ENCODE measurements at regions not wholly inside any gene's neighbourhood (a gene's known extent, or its start where the extent isn't known, plus 50 kb on each side); places are given as distances from the start of the nearest gene placed in this dataset.
"Not testable (repeated sequence)": the region's sequence is repeated elsewhere in the genome, so short reads cannot be mapped to it uniquely, and the experiment has no call there.

GRCh38 chr14:40345334-40345733, 913.1 kb upstream of the FBXO33 start:
- no peak for DNase-seq

DNA sequence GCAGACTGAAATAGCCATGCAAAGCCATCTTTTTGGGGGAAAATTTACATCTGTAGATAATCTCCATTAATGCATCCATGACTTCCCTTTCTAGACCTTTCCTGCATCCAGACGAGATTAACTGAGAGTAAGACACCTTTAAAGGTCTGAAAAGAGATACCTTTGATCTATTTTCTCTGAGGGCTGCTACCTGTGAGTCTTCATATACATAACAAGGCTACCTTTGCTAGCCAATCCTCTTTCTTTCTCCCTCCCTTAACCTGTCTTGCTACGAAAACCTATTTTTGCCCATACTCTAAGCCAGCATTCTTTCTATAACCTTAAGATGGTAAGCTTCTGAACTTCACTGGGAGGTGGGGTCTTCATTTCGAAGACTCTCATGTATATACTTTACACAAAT, 908.5 kb upstream of the FBXO33 start:
- no peak for DNase-seq

DNA sequence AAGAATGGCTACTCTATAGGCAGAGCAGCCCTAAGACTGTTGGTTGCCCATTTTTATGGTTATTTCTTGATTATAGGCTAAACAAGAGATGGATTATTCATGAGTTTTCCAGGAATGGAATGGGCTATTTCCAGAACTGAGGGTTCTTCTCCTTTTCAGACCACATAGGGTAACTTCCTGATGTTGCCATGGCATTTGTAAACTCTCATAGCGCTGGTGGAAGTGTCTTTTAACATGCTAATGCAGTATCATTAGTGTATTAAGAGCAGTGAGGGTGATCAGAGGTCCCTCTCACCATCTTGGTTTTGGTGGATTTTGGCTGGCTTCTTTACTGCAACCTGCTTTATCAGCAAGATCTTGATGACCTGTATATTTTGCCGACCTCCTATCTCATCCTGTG, 904.6 kb upstream of the FBXO33 start:
- DNase-seq = no peak

DNA sequence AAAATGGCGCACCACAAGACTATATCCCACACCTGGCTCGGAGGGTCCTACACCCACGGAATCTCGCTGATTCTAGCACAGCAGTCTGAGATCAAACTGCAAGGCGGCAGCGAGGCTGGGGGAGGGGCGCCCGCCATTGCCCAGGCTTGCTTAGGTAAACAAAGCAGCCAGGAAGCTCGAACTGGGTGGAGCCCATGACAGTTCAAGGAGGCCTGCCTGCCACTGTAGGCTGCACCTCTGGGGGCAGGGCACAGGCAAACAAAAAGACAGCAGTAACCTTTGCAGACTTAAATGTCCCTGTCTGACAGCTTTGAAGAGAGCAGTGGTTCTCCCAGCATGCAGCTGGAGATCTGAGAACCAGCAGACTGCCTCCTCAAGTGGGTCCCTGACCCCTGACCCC, 894.3 kb upstream of the FBXO33 start:
- DNase-seq = not testable (repeated sequence)

GRCh38 chr14:40318211-40318719, 886.0 kb upstream of the FBXO33 start:
- no peak for DNase-seq

- no peak for DNase-seq
Measured at GRCh38 chr14:40317690-40318089, 885.5 kb upstream of the FBXO33 start.

DNA sequence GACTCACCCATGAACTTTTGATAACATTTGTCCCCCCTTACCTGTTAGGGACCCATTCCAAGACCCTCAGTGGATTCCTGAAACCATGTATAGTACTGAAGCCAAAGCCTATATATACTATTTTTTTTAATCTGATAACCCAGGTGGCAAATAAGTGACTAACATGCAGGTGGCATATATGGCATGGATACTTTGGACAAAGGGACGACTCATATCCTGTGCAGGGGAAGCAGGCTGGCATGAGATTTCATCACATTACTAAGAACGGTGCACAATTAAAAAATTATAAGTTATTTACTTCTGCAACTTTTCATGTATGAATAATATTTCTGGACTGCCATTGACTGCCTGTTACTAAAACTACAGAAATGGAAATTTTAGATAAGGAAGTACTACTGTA, 880.1 kb upstream of the FBXO33 start:
- no peak for DNase-seq

- DNase-seq = no peak
Measured at GRCh38 chr14:40309124-40309523, 876.9 kb upstream of the FBXO33 start.

DNA sequence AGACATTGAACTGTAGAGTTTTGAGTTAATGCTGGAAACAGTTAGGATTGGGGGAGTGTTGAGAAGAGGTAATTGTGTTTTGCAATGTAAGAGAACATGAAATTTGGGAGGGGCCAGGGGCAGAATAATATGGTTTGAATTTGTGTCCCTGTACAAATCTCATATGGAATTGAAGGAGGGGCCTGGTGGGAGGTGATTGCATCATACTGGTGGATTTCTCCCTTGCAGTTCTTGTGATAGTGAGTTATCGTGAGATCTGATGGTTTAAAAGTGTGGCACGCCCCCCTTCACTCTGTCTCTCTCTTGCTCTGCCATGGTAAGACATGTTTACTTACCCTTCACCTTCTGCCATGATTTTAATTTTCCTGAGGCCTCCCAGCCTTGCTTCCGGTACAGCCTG, 876.0 kb upstream of the FBXO33 start:
- no peak for DNase-seq

DNA sequence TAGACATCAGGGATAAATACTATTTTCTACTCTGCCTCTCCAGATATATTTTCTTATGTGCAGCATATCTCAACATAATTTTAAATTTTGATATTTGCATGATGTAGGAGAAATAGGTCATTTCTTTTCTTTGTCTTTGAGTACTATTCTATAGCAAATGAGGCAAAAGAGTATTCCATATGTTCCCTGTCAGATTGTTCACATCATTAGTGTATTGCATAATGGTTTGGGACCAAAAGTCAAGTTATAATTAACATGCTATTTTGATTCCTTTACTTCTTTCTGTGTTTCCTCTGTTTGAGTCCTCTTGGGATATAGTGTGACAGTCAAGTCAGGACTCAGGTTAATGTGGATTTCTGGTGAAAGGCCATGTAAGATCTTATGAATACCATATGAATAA, 864.6 kb upstream of the FBXO33 start:
- DNase-seq = no peak

DNA sequence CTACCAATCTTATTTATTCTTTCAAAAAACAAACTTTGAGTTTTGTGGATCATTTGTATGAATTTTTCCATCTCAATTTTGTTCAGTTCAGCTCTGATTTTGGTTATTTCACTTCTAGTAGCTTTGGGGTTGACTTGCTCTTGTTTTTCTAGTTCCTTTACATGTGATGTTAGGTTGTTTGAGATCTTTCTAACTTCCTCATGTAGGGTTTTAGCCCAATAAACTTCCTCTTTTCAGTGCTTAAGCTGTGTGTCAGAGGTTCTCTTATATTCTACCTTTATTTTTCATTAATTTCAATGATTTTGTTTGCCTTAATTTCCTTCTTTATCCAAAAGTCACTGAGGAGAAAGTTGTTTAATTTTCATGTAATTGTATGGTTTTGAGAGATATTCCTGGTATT, 860.4 kb upstream of the FBXO33 start:
- DNase-seq = no peak

GRCh38 chr14:40282196-40282595, 850.0 kb upstream of the FBXO33 start:
- DNase-seq = no peak

DNA sequence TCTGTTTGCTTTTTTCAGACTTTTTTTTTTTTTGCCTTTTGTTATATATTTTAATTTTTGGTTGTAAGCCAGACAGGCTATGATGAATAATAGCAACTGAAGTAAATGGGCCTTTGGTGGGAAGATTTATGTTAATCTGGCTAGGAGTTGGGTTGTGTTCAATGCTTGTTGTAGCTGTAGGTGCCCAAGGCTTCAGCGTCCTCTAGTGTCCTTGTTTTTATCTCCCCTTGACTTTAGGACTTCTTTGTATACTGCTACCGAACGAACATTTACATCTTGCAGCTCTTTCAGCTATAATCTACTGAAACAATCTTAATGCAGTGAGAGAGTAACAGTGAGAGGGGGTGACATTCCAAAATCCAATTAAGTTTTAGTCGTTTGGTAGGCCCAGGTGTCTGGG, 848.4 kb upstream of the FBXO33 start:
- no peak for DNase-seq

- no peak for DNase-seq
Measured at GRCh38 chr14:40273417-40273816, 841.2 kb upstream of the FBXO33 start.

DNA sequence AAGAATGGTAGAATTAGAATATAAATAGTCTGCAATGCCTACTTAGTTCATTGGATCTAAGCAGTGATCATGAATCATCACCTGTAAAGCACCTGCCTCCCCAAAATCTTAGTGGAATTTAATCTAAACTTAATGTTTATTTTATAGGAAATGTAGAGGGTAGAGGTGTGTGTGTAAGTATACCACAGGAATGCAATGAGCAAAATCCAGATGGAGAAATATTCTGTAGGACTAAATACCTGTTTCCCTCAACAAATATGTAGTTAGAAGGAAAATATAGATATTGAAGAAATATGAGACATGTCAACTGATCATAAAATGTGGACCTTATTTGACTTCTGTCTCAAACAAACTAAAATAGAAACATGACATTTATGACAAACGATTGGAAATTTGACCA, 839.2 kb upstream of the FBXO33 start:
- DNase-seq = no peak

DNA sequence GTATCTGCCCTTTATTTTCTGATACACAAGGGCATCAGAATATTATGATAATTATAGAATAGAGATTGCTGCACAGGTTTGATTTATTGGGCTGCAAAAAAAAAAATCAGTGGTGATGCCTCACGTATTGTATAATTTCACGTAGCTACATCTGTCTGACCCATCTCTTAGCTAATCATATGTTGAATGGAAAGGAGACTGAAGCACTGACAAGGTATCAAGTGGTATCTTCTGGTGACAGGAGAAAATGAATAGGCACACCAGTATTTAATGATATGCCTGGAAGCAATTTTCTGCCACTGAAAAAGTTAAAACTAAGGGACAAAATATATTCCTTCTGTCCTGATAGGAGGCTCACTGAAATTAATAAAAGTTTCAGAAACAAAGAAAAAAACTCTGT, 837.2 kb upstream of the FBXO33 start:
- DNase-seq = no peak

DNA sequence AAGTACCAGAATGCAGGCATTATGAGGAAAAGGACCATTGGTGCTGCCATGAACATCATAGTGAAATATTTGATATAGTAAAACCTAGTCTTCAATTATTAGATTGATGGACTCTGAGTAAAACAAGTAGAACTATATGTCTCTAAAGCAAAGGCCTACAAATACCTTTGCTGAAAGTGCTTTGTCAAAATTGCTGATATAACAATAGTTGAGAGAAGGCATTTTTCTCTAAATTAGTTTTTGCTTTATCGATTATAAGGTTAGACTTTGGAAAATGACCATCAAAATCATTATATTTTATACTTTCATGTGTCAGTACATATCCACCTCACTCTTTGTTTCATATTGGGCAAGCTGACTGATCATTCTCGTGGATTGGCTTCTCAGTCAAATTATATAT, 836.0 kb upstream of the FBXO33 start:
- DNase-seq = no peak

- DNase-seq = no peak
Measured at GRCh38 chr14:40265096-40265495, 832.9 kb upstream of the FBXO33 start.

DNA sequence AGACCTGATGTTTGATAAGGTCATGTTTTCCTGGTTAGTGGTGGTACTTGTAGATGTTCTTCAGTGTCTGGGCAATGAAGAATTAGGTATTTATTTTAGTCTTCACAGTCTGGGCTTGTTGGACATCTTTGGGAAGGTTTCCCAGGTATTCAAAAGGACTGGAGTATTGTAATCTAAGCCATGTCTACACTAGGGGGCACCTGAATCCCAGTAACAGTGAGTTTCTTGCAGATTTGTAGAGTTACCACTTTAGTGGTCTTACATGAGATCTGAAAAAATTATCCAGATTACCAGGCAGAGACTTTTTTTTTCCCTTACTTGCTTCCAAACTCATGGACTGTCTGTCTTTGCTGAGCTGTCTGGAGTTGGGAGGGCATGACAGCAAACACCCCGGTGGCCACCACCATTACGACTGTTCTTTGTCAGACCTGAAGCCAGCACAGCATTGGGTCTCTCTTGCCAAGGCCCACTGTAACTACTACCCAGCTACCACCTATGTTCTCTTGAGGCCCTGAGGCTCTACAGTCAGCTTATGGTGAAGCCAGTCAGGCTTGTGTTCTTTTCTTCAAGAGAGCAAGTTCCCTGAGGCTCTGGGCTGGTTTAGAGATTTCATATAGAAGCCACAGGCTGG, 820.7 kb upstream of the FBXO33 start:
- no peak for DNase-seq

DNA sequence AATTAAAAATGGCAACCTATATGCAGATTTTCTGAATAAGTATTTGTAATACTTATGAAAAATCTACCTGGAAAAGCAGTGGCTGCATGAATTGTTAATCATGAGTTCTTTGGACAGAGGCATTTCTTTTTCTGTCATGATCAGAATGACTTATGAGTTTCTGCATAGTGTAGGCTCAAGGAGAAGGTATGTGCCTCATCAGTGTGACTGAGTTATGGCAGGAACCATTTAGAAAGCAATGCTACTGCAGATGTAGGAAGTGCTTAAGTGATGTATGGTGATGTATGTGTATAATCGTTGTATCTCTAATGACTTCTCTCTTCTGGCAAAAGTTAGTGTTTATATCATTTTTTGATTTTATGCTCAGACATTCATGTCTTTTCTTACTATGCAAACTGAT, 816.4 kb upstream of the FBXO33 start:
- DNase-seq = no peak

DNA sequence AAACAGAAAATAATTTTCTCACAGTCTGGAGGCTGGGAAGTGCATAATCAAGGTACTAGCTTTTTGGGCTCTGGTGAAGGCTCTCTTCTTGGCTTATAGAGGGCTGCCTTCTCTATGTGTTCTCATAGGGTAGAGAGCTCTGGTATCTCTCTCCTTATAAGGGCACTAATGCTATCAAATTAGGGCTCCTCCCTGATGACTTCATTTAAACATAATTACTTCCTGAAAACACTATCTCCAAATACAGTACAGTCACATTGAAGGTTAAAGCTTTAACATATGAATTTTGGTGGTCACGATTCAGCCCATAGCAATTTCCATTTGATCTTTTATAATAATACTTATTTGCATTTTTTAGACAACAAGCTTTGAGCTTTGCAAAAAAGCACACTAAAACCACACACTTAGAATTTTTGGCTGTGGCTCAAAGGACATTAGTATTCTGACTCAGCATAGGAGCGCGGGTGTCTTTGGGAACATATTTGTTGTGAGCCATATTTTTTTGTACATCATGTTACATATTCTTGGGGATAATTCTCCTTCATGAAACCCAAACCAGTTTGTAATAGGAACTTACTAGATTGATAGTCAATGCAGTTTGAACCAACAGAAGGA, 808.1 kb upstream of the FBXO33 start:
- no peak for DNase-seq

- no peak for DNase-seq
Measured at GRCh38 chr14:40232302-40232701, 800.1 kb upstream of the FBXO33 start.

GRCh38 chr14:40229676-40230075, 797.4 kb upstream of the FBXO33 start:
- DNase-seq = no peak

DNA sequence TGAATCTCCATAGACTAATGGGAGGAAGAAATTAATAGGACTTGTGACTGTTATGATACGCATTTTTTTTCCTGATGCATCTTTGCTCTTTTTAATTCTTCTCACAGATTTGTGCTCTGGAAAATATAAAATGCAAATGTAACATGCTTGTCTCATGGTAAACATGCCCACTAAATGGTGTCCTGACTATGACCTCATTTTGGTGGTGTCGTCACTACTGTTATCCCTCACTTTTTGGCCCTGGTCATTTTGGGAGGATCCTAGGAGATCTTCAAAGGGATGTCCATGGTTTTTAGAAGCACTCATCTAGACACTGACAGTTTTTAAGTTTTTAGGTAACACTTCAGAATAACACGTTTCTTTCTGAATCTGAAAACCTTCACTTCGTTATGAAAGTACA, 790.8 kb upstream of the FBXO33 start:
- no peak for DNase-seq

- DNase-seq = no peak
Measured at GRCh38 chr14:40221428-40221827, 789.2 kb upstream of the FBXO33 start.
